H1 (cell line): ENCODE measurements at regions not wholly inside any gene's neighbourhood (a gene's known extent, or its start where the extent isn't known, plus 50 kb on each side); places are given as distances from the start of the nearest gene placed in this dataset.

Source experiments
- CREB1 ChIP-seq: IDR thresholded peaks from 2 replicates; pipeline ENCODE4 v1.6.1; 2012; ENCODE audit warnings: inconsistent platforms

- no peak for TF ChIP-seq CREB1
Observed at GRCh38 chr6:166739117-166739975, 112.3 kb upstream of the RPS6KA2 start (continued).
